K562 (cell line): ENCODE measurements at regions not wholly inside any gene's neighbourhood (a gene's known extent, or its start where the extent isn't known, plus 50 kb on each side); places are given as distances from the start of the nearest gene placed in this dataset.

Source experiments
- ATAC-seq: fragments of 200-7000 bp; cut with Tn5 transposase; 3 replicates; pipeline ENCODE4 v1.9.1; 2020; ENCODE audit warnings: moderate library complexity
- BruUV-seq: library from RNA; stranded (reverse); fragments of 400-500 nt; replicated peaks from 2 replicates; lab custom pipeline; 2021; lab: Mats Ljungman, UMichigan
- CTCF ChIA-PET: fragments of 300-600 bp; formaldehyde crosslinking; extraction: SDS; loops from one replicate; lab custom pipeline; 2021; ENCODE audit warnings: low intra/inter-chr PET ratio; lab: Yijun Ruan, JAX
- POLR2A ChIA-PET: fragments of 300-600, 350-650 bp; sonication (Branson Sonifier 250); formaldehyde crosslinking; extraction: SDS; loops from one replicate; lab custom pipeline; 2021; ENCODE audit warnings: antibody characterized with exemption, inconsistent platforms; lab: Yijun Ruan, JAX
- DNase-seq, 4 experiments: peaks; one replicate each; pipeline versions ENCODE4 v3.0.0 to v3.0.0-alpha.2; 2011 to 2018; ENCODE audit warnings: low spot score in 3 of 4, mixed read lengths in 3 of 4; ENCODE audit errors: extremely low read depth in 1 of 4
- FAIRE-seq: peaks from 2 replicates; lab custom pipeline; 2011; peaks lifted over from hg19 to GRCh38; lab: Jason Lieb, UNC
- H2AFZ ChIP-seq: 2 replicates; pipeline ENCODE4 v1.6.0; 2011; ENCODE audit warnings: low read depth, low read length, control low read depth, inconsistent platforms
- H3K27ac ChIP-seq: fragments of 200-600 bp; 3 replicates; pipeline ENCODE4 v1.8.0; 2011; ENCODE audit warnings: low read depth, mild to moderate bottlenecking, control low read depth, inconsistent platforms, low read length, moderate library complexity, mixed read lengths; ENCODE audit errors: extremely low read depth
- H3K27me3 ChIP-seq, 2 experiments: fragments of 300-600 bp in 1 of 2; 2 replicates in 1 of 2; 3 replicates in 1 of 2; pipeline versions ENCODE4 v1.6.0 to v1.8.0; 2011; ENCODE audit warnings: inconsistent platforms in 2 of 2, low read length in 2 of 2, mild to moderate bottlenecking in 1 of 2, mixed read lengths in 1 of 2, moderate library complexity in 1 of 2; ENCODE audit not compliant: control insufficient read depth in 2 of 2, insufficient read depth in 2 of 2
- H3K36me3 ChIP-seq: fragments of 300-600 bp; 3 replicates; pipeline ENCODE4 v1.8.0; 2011; ENCODE audit warnings: mild to moderate bottlenecking, low read length, inconsistent platforms; ENCODE audit not compliant: control insufficient read depth, insufficient read depth
- H3K4me1 ChIP-seq, 2 experiments: fragments of 200-600 bp in 1 of 2; replicated peaks in 1 of 2; 2 replicates in 1 of 2; 3 replicates in 1 of 2; pipeline versions ENCODE4 v1.5.1 to v1.8.0; 2011; ENCODE audit warnings: inconsistent platforms in 2 of 2, low read length in 2 of 2, mild to moderate bottlenecking in 1 of 2, mixed read lengths in 1 of 2, moderate library complexity in 1 of 2; ENCODE audit not compliant: control insufficient read depth in 2 of 2, insufficient read depth in 2 of 2
- H3K4me2 ChIP-seq: 2 replicates; pipeline ENCODE4 v1.6.1; 2011; ENCODE audit warnings: low read length, control low read depth, inconsistent platforms, mixed read lengths; ENCODE audit not compliant: insufficient read depth
- H3K4me3 ChIP-seq: fragments of 200-600 bp; sonication (generic), shearing (Covaris generic); 2 replicates; pipeline ENCODE4 v1.5.1; 2016; ENCODE audit warnings: control low read depth, inconsistent platforms
- H3K79me2 ChIP-seq: fragments of 200-600 bp; 3 replicates; pipeline ENCODE4 v1.8.0; 2011; ENCODE audit warnings: low read length, inconsistent platforms; ENCODE audit not compliant: control insufficient read depth, insufficient read depth
- H3K9ac ChIP-seq, 2 experiments: 2 replicates each; pipeline versions ENCODE4 v1.6.0 to v1.6.1; 2011; ENCODE audit warnings: low read depth in 2 of 2, low read length in 2 of 2, control low read depth in 1 of 2, inconsistent platforms in 1 of 2, mild to moderate bottlenecking in 1 of 2, mixed read lengths in 1 of 2; ENCODE audit not compliant: insufficient read depth in 1 of 2
- H3K9me1 ChIP-seq: one replicate; pipeline ENCODE4 v1.6.0; 2011; ENCODE audit warnings: inconsistent platforms, mild to moderate bottlenecking, low read length, moderate library complexity; ENCODE audit not compliant: control insufficient read depth, insufficient read depth
- H3K9me3 ChIP-seq: replicated peaks from 2 replicates; pipeline ENCODE4 v1.5.1; 2011; ENCODE audit warnings: low read depth, low read length, inconsistent platforms; ENCODE audit not compliant: control insufficient read depth, insufficient read depth
- H4K20me1 ChIP-seq: replicated peaks from 2 replicates; pipeline ENCODE4 v1.6.1; 2011; ENCODE audit warnings: low read length, inconsistent platforms, mixed read lengths; ENCODE audit not compliant: control insufficient read depth, insufficient read depth
- FOXK2 ChIP-seq, 2 experiments: fragments of 450-650 bp; IDR thresholded peaks in 1 of 2; conservative IDR thresholded peaks in 1 of 2; 2 replicates each; pipeline ENCODE4 v1.6.1; 2016; ENCODE audit warnings: low read depth in 2 of 2, mild to moderate bottlenecking in 1 of 2
- FOXM1 ChIP-seq, 2 experiments: fragments of 450-650 bp in 1 of 2; sonication (generic) in 1 of 2; formaldehyde crosslinking in 1 of 2; IDR thresholded peaks; 2 replicates each; pipeline versions ENCODE4 v1.6.1 to v1.9.0; 2017 to 2022; ENCODE audit warnings: low read depth in 2 of 2, mild to moderate bottlenecking in 2 of 2, missing genetic modification reagents in 1 of 2, moderate library complexity in 1 of 2
- KAT7 ChIP-seq: sonication (generic); formaldehyde crosslinking; IDR thresholded peaks from 2 replicates; pipeline ENCODE4 v1.8.0; 2022; ENCODE audit warnings: missing genetic modification reagents, mild to moderate bottlenecking, borderline replicate concordance
- PYGO2 ChIP-seq: fragments of 450-650 bp; IDR thresholded peaks from 2 replicates; pipeline ENCODE4 v1.6.1; 2016; ENCODE audit warnings: mild to moderate bottlenecking, missing genetic modification characterization, moderate library complexity, missing compliant biosample characterization
- TCF7L2 ChIP-seq: fragments of 150-350 bp; IDR thresholded peaks from 2 replicates; pipeline ENCODE4 v1.6.1; 2016; ENCODE audit warnings: low read depth, mild to moderate bottlenecking, low read length, moderate library complexity
- TEAD1 ChIP-seq, 2 experiments: fragments of 450-650 bp in 1 of 2; sonication (generic) in 1 of 2; formaldehyde crosslinking; IDR thresholded peaks; 2 replicates each; pipeline versions ENCODE4 v1.4.0 to v1.8.0; 2020 to 2022; ENCODE audit warnings: mild to moderate bottlenecking in 2 of 2, missing genetic modification reagents in 1 of 2
- ZBED1 ChIP-seq: IDR thresholded peaks from 2 replicates; pipeline ENCODE4 v1.6.1; 2014
- ZFX ChIP-seq: sonication (generic); formaldehyde crosslinking; IDR thresholded peaks from 2 replicates; pipeline ENCODE4 v1.8.0; 2022; ENCODE audit warnings: mild to moderate bottlenecking, missing genetic modification reagents, moderate library complexity
- WGBS: fragments of 100-300 bp; shearing (Covaris generic); methylation state at CpG from one replicate; pipeline ENCODE4 v1.1.6; 2016; ENCODE audit warnings: low coverage, mixed read lengths; ENCODE audit not compliant: insufficient coverage; ENCODE audit errors: missing lambda C conversion rate; 5-methylcytosine and 5-hydroxymethylcytosine counted together
- in situ Hi-C: fragments of 300-500 bp; cut with MboI; formaldehyde crosslinking; loops from 4 replicates; pipeline ENCODE4 v1.15.0; 2018; ENCODE audit warnings: inconsistent platforms, mixed read lengths
- intact Hi-C: fragments of 100-400 bp; cut with micrococcal nuclease; formaldehyde crosslinking; loops from 2 replicates; pipeline ENCODE4 v1.14.2; 2022
- TF ChIP-seq, protein P1 (sequence below): sonication (generic); formaldehyde crosslinking; IDR thresholded peaks from 2 replicates; pipeline ENCODE4 v1.8.0; 2022; ENCODE audit warnings: mild to moderate bottlenecking, missing genetic modification reagents
- TF ChIP-seq, protein P2 (sequence below): sonication (generic); formaldehyde crosslinking; IDR thresholded peaks from 2 replicates; pipeline ENCODE4 v1.9.0; 2022; ENCODE audit warnings: mild to moderate bottlenecking, missing genetic modification reagents
- TF ChIP-seq, protein P3 (sequence below), 2 experiments: fragments of 150-350 bp in 1 of 2; IDR thresholded peaks; 2 replicates each; pipeline ENCODE4 v1.6.1; 2012 to 2016; ENCODE audit warnings: low read depth in 2 of 2, low read length in 2 of 2, mild to moderate bottlenecking in 1 of 2, moderate library complexity in 1 of 2
- TF ChIP-seq, protein P4 (sequence below): fragments of 250-450 bp; sonication (Bioruptor Pico); IDR thresholded peaks from 2 replicates; pipeline ENCODE4 v1.4.0; 2020
- TF ChIP-seq, protein P5 (sequence below): sonication (generic); formaldehyde crosslinking; IDR thresholded peaks from 2 replicates; pipeline ENCODE4 v1.8.1; 2022; ENCODE audit warnings: missing genetic modification reagents

- H3K27ac ChIP-seq: no peak overlapping the region
- FAIRE-seq: no peak
- no peaks in the 10 kb centered on the region for H3K36me3 ChIP-seq
- in situ Hi-C loops (no loop called here), intact Hi-C loops (no loop called here)
- ChIA-PET POLR2A (no interaction called here), CTCF (no interaction called here)
- DNase-seq: no peak
- 0% methylated on average over 4 of the region's 4 CpGs for WGBS
- H3K9ac ChIP-seq: no peak overlapping the region
- H3K4me1 ChIP-seq: no peaks in the 10 kb centered on the region
- no peaks in the 10 kb centered on the region for H4K20me1 ChIP-seq
- H3K4me3 ChIP-seq: no peak overlapping the region
- no peak overlapping the region for H3K4me2 ChIP-seq
- H3K27me3 ChIP-seq: peaks cover 16 to 38% of the 10 kb centered on the region in 2 experiments
- H3K9me3 ChIP-seq: no peaks in the 10 kb centered on the region
- no TSS peak for BruUV-seq
- ATAC-seq: no peak
- H3K9me1 ChIP-seq: no peaks in the 10 kb centered on the region
- no peaks in the 10 kb centered on the region for H3K79me2 ChIP-seq
- H2AFZ ChIP-seq: no peak overlapping the region
- no peak for TF ChIP-seq ZBED1
- no peak for TF ChIP-seq PYGO2 (tag)
- TF ChIP-seq, protein P1, sequence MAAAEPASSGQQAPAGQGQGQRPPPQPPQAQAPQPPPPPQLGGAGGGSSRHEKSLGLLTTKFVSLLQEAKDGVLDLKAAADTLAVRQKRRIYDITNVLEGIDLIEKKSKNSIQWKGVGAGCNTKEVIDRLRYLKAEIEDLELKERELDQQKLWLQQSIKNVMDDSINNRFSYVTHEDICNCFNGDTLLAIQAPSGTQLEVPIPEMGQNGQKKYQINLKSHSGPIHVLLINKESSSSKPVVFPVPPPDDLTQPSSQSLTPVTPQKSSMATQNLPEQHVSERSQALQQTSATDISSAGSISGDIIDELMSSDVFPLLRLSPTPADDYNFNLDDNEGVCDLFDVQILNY (CRISPR knock-in tag): no peak
- no peak for TF ChIP-seq ZFX (CRISPR knock-in tag)
- TF ChIP-seq, protein P2, sequence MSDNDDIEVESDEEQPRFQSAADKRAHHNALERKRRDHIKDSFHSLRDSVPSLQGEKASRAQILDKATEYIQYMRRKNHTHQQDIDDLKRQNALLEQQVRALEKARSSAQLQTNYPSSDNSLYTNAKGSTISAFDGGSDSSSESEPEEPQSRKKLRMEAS (CRISPR knock-in tag): no peak
- TF ChIP-seq, protein P3, sequence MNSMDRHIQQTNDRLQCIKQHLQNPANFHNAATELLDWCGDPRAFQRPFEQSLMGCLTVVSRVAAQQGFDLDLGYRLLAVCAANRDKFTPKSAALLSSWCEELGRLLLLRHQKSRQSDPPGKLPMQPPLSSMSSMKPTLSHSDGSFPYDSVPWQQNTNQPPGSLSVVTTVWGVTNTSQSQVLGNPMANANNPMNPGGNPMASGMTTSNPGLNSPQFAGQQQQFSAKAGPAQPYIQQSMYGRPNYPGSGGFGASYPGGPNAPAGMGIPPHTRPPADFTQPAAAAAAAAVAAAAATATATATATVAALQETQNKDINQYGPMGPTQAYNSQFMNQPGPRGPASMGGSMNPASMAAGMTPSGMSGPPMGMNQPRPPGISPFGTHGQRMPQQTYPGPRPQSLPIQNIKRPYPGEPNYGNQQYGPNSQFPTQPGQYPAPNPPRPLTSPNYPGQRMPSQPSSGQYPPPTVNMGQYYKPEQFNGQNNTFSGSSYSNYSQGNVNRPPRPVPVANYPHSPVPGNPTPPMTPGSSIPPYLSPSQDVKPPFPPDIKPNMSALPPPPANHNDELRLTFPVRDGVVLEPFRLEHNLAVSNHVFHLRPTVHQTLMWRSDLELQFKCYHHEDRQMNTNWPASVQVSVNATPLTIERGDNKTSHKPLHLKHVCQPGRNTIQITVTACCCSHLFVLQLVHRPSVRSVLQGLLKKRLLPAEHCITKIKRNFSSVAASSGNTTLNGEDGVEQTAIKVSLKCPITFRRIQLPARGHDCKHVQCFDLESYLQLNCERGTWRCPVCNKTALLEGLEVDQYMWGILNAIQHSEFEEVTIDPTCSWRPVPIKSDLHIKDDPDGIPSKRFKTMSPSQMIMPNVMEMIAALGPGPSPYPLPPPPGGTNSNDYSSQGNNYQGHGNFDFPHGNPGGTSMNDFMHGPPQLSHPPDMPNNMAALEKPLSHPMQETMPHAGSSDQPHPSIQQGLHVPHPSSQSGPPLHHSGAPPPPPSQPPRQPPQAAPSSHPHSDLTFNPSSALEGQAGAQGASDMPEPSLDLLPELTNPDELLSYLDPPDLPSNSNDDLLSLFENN (IDR thresholded peaks at IDR 0.05; ENCODE audit: low read depth in 2 of 2, low read length in 2 of 2): no peak
- TF ChIP-seq, protein P4, sequence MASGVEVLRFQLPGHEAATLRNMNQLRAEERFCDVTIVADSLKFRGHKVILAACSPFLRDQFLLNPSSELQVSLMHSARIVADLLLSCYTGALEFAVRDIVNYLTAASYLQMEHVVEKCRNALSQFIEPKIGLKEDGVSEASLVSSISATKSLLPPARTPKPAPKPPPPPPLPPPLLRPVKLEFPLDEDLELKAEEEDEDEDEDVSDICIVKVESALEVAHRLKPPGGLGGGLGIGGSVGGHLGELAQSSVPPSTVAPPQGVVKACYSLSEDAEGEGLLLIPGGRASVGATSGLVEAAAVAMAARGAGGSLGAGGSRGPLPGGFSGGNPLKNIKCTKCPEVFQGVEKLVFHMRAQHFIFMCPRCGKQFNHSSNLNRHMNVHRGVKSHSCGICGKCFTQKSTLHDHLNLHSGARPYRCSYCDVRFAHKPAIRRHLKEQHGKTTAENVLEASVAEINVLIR (CRISPR knock-in tag): no peak
- no peak for TF ChIP-seq FOXM1 (IDR thresholded peaks at IDR 0.05; ENCODE audit: low read depth)
- no peak for TF ChIP-seq FOXM1 (CRISPR knock-in tag; IDR thresholded peaks at IDR 0.05; ENCODE audit: low read depth)
- TF ChIP-seq TCF7L2: no peak
- TF ChIP-seq TEAD1 (CRISPR knock-in tag; IDR thresholded peaks at IDR 0.05): no peak
- TF ChIP-seq FOXK2 (conservative IDR thresholded peaks at IDR 0.05 in 1 of 2, IDR thresholded peaks at IDR 0.05 in 1 of 2; ENCODE audit: low read depth in 2 of 2): no peak
- TF ChIP-seq, protein P5, sequence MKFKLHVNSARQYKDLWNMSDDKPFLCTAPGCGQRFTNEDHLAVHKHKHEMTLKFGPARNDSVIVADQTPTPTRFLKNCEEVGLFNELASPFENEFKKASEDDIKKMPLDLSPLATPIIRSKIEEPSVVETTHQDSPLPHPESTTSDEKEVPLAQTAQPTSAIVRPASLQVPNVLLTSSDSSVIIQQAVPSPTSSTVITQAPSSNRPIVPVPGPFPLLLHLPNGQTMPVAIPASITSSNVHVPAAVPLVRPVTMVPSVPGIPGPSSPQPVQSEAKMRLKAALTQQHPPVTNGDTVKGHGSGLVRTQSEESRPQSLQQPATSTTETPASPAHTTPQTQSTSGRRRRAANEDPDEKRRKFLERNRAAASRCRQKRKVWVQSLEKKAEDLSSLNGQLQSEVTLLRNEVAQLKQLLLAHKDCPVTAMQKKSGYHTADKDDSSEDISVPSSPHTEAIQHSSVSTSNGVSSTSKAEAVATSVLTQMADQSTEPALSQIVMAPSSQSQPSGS (CRISPR knock-in tag): no peak
- no peak for TF ChIP-seq KAT7
Observed at GRCh38 chr6:2554651-2555260, 196.0 kb downstream of the MYLK4 start.
